K562 (cell line): ENCODE measurements at regions not wholly inside any gene's neighbourhood (a gene's known extent, or its start where the extent isn't known, plus 50 kb on each side); places are given as distances from the start of the nearest gene placed in this dataset.

Experiments
- ATAC-seq: fragments of 200-7000 bp; cut with Tn5 transposase; 3 replicates; pipeline ENCODE4 v1.9.1; 2020; ENCODE audit warnings: moderate library complexity
- BruUV-seq: library from RNA; stranded (reverse); fragments of 400-500 nt; replicated peaks from 2 replicates; lab custom pipeline; 2021; lab: Mats Ljungman, UMichigan
- CTCF ChIA-PET: fragments of 300-600 bp; formaldehyde crosslinking; extraction: SDS; loops from one replicate; lab custom pipeline; 2021; ENCODE audit warnings: low intra/inter-chr PET ratio; lab: Yijun Ruan, JAX
- POLR2A ChIA-PET: fragments of 300-600, 350-650 bp; sonication (Branson Sonifier 250); formaldehyde crosslinking; extraction: SDS; loops from one replicate; lab custom pipeline; 2021; ENCODE audit warnings: antibody characterized with exemption, inconsistent platforms; lab: Yijun Ruan, JAX
- DNase-seq, 4 experiments: peaks; one replicate each; pipeline versions ENCODE4 v3.0.0 to v3.0.0-alpha.2; 2011 to 2018; ENCODE audit warnings: low spot score in 3 of 4, mixed read lengths in 3 of 4; ENCODE audit errors: extremely low read depth in 1 of 4
- FAIRE-seq: peaks from 2 replicates; lab custom pipeline; 2011; peaks lifted over from hg19 to GRCh38; lab: Jason Lieb, UNC
- H2AFZ ChIP-seq: 2 replicates; pipeline ENCODE4 v1.6.0; 2011; ENCODE audit warnings: low read depth, low read length, control low read depth, inconsistent platforms
- H3K27ac ChIP-seq: fragments of 200-600 bp; 3 replicates; pipeline ENCODE4 v1.8.0; 2011; ENCODE audit warnings: low read depth, mild to moderate bottlenecking, control low read depth, inconsistent platforms, low read length, moderate library complexity, mixed read lengths; ENCODE audit errors: extremely low read depth
- H3K27me3 ChIP-seq, 2 experiments: fragments of 300-600 bp in 1 of 2; 2 replicates in 1 of 2; 3 replicates in 1 of 2; pipeline versions ENCODE4 v1.6.0 to v1.8.0; 2011; ENCODE audit warnings: inconsistent platforms in 2 of 2, low read length in 2 of 2, mild to moderate bottlenecking in 1 of 2, mixed read lengths in 1 of 2, moderate library complexity in 1 of 2; ENCODE audit not compliant: control insufficient read depth in 2 of 2, insufficient read depth in 2 of 2
- H3K36me3 ChIP-seq: fragments of 300-600 bp; 3 replicates; pipeline ENCODE4 v1.8.0; 2011; ENCODE audit warnings: mild to moderate bottlenecking, low read length, inconsistent platforms; ENCODE audit not compliant: control insufficient read depth, insufficient read depth
- H3K4me1 ChIP-seq, 2 experiments: fragments of 200-600 bp in 1 of 2; replicated peaks in 1 of 2; 2 replicates in 1 of 2; 3 replicates in 1 of 2; pipeline versions ENCODE4 v1.5.1 to v1.8.0; 2011; ENCODE audit warnings: inconsistent platforms in 2 of 2, low read length in 2 of 2, mild to moderate bottlenecking in 1 of 2, mixed read lengths in 1 of 2, moderate library complexity in 1 of 2; ENCODE audit not compliant: control insufficient read depth in 2 of 2, insufficient read depth in 2 of 2
- H3K4me2 ChIP-seq: 2 replicates; pipeline ENCODE4 v1.6.1; 2011; ENCODE audit warnings: low read length, control low read depth, inconsistent platforms, mixed read lengths; ENCODE audit not compliant: insufficient read depth
- H3K4me3 ChIP-seq: fragments of 200-600 bp; sonication (generic), shearing (Covaris generic); 2 replicates; pipeline ENCODE4 v1.5.1; 2016; ENCODE audit warnings: control low read depth, inconsistent platforms
- H3K79me2 ChIP-seq: fragments of 200-600 bp; 3 replicates; pipeline ENCODE4 v1.8.0; 2011; ENCODE audit warnings: low read length, inconsistent platforms; ENCODE audit not compliant: control insufficient read depth, insufficient read depth
- H3K9ac ChIP-seq, 2 experiments: 2 replicates each; pipeline versions ENCODE4 v1.6.0 to v1.6.1; 2011; ENCODE audit warnings: low read depth in 2 of 2, low read length in 2 of 2, control low read depth in 1 of 2, inconsistent platforms in 1 of 2, mild to moderate bottlenecking in 1 of 2, mixed read lengths in 1 of 2; ENCODE audit not compliant: insufficient read depth in 1 of 2
- H3K9me1 ChIP-seq: one replicate; pipeline ENCODE4 v1.6.0; 2011; ENCODE audit warnings: inconsistent platforms, mild to moderate bottlenecking, low read length, moderate library complexity; ENCODE audit not compliant: control insufficient read depth, insufficient read depth
- H3K9me3 ChIP-seq: replicated peaks from 2 replicates; pipeline ENCODE4 v1.5.1; 2011; ENCODE audit warnings: low read depth, low read length, inconsistent platforms; ENCODE audit not compliant: control insufficient read depth, insufficient read depth
- H4K20me1 ChIP-seq: replicated peaks from 2 replicates; pipeline ENCODE4 v1.6.1; 2011; ENCODE audit warnings: low read length, inconsistent platforms, mixed read lengths; ENCODE audit not compliant: control insufficient read depth, insufficient read depth
- NUFIP1 ChIP-seq: fragments of 450-650 bp; IDR thresholded peaks from 2 replicates; pipeline ENCODE4 v1.6.1; 2018; ENCODE audit not compliant: partially characterized antibody
- PTBP1 ChIP-seq: fragments of 200-400 bp; formaldehyde crosslinking; IDR thresholded peaks from 2 replicates; pipeline ENCODE4 v1.6.1; 2017; ENCODE audit warnings: low read depth, low read length
- RFX1 ChIP-seq: fragments of 450-650 bp; IDR thresholded peaks from 2 replicates; pipeline ENCODE4 v1.6.1; 2016; ENCODE audit warnings: mild to moderate bottlenecking, moderate library complexity
- TBP ChIP-seq: optimal IDR thresholded peaks from 2 replicates; pipeline ENCODE3; 2011; ENCODE audit warnings: low read depth, low read length, improper control_type of control experiment
- TCF7L2 ChIP-seq: fragments of 150-350 bp; IDR thresholded peaks from 2 replicates; pipeline ENCODE4 v1.6.1; 2016; ENCODE audit warnings: low read depth, mild to moderate bottlenecking, low read length, moderate library complexity
- ZNF324 ChIP-seq: fragments of 250-450 bp; sonication (Bioruptor Pico); IDR thresholded peaks from 2 replicates; pipeline ENCODE4 v1.4.0; 2020; ENCODE audit warnings: mild to moderate bottlenecking
- ZNF695 ChIP-seq: fragments of 450-650 bp; formaldehyde crosslinking; IDR thresholded peaks from 2 replicates; pipeline ENCODE4 v1.4.0; 2020; ENCODE audit warnings: mild to moderate bottlenecking, moderate library complexity
- WGBS: fragments of 100-300 bp; shearing (Covaris generic); methylation state at CpG from one replicate; pipeline ENCODE4 v1.1.6; 2016; ENCODE audit warnings: low coverage, mixed read lengths; ENCODE audit not compliant: insufficient coverage; ENCODE audit errors: missing lambda C conversion rate; 5-methylcytosine and 5-hydroxymethylcytosine counted together
- in situ Hi-C: fragments of 300-500 bp; cut with MboI; formaldehyde crosslinking; loops from 4 replicates; pipeline ENCODE4 v1.15.0; 2018; ENCODE audit warnings: inconsistent platforms, mixed read lengths
- intact Hi-C: fragments of 100-400 bp; cut with micrococcal nuclease; formaldehyde crosslinking; loops from 2 replicates; pipeline ENCODE4 v1.14.2; 2022
- TF ChIP-seq, protein P1 (sequence below): fragments of 200-600 bp; sonication (generic); IDR thresholded peaks from one replicate; pipeline ENCODE4 v1.6.1; 2012; ENCODE audit warnings: mild to moderate bottlenecking, low read depth, low read length, inconsistent platforms
- TF ChIP-seq, protein P2 (sequence below), 2 experiments: IDR thresholded peaks; 2 replicates each; pipeline ENCODE4 v1.6.1; 2012; ENCODE audit warnings: improper control_type of control experiment in 2 of 2, low read depth in 2 of 2, low read length in 2 of 2, borderline replicate concordance in 1 of 2

DNA sequence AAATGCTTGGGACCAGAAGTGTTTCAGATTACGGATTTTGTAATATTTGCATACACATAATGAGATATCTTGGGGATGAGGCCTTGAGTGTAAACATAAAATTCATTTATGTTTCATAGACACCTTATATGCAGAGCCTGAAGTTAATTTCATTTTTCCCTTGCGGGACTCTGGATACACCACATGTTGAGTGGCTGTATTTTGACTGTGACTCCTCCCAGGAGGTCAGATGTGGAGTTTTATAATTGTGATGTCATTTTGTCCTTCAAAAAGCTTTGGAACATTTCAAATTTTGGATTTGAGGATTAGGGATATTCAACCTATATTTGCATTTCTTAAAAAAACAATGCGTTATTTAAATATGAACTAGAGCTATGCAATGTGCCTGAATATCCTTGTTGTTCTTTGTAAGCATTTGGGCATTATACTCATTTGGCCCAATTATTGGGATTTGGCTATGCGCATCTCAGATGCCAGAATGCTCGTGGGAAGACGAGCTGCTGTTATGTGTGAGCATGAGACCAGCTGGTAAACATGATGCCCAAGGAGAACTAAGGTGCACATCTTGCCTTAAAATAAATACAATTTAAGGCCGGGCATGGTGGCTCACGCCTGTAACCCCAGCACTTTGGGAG lies 223.0 kb upstream of the STS start (continued):
- TF ChIP-seq TCF7L2 (no peak), NUFIP1 (no peak), RFX1 (no peak), PTBP1 (no peak), ZNF324 (CRISPR knock-in tag) (no peak), TBP (no peak)

DNA sequence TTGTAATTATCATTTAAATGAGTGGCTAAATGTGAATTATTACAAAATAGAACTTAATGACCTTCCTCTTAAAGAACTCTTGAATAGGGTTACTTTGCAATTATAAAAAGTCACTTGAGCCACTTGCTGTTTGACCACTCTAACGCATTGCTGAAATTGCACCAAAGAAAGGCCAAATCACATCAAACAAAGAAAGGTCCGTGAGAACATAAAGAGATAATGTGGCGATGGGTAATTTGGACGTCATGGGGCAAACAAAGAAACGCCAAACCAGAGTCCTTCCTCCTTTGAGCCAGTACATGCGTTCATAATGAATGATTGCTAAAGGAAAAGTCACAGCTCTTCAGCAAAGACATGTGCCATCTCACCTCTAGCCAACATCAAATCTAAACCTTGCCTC lies 229.8 kb upstream of the STS start:
- H3K9me1 ChIP-seq = no peaks in the 10 kb centered on the region
- no peak overlapping the region for H3K4me3 ChIP-seq
- no TSS peak for BruUV-seq
- H3K27me3 ChIP-seq = no peaks in the 10 kb centered on the region
- FAIRE-seq = no peak
- POLR2A ChIA-PET = no interaction called here
- H3K9me3 ChIP-seq = no peaks in the 10 kb centered on the region
- no peak for ATAC-seq
- CTCF ChIA-PET = no interaction called here
- WGBS = 0% methylated on average over 4 of the region's 6 CpGs
- no peak overlapping the region for H3K9ac ChIP-seq
- H3K79me2 ChIP-seq = no peaks in the 10 kb centered on the region
- H4K20me1 ChIP-seq = no peaks in the 10 kb centered on the region
- no peak overlapping the region for H3K27ac ChIP-seq
- no peak for DNase-seq
- in situ Hi-C loops = no loop called here
- H3K36me3 ChIP-seq = no peaks in the 10 kb centered on the region
- no peaks in the 10 kb centered on the region for H3K4me1 ChIP-seq
- intact Hi-C loops = no loop called here
- H2AFZ ChIP-seq = no peak overlapping the region
- H3K4me2 ChIP-seq = no peak overlapping the region
- no peak for TF ChIP-seq ZNF695 (CRISPR knock-in tag)
- TF ChIP-seq, protein P1, sequence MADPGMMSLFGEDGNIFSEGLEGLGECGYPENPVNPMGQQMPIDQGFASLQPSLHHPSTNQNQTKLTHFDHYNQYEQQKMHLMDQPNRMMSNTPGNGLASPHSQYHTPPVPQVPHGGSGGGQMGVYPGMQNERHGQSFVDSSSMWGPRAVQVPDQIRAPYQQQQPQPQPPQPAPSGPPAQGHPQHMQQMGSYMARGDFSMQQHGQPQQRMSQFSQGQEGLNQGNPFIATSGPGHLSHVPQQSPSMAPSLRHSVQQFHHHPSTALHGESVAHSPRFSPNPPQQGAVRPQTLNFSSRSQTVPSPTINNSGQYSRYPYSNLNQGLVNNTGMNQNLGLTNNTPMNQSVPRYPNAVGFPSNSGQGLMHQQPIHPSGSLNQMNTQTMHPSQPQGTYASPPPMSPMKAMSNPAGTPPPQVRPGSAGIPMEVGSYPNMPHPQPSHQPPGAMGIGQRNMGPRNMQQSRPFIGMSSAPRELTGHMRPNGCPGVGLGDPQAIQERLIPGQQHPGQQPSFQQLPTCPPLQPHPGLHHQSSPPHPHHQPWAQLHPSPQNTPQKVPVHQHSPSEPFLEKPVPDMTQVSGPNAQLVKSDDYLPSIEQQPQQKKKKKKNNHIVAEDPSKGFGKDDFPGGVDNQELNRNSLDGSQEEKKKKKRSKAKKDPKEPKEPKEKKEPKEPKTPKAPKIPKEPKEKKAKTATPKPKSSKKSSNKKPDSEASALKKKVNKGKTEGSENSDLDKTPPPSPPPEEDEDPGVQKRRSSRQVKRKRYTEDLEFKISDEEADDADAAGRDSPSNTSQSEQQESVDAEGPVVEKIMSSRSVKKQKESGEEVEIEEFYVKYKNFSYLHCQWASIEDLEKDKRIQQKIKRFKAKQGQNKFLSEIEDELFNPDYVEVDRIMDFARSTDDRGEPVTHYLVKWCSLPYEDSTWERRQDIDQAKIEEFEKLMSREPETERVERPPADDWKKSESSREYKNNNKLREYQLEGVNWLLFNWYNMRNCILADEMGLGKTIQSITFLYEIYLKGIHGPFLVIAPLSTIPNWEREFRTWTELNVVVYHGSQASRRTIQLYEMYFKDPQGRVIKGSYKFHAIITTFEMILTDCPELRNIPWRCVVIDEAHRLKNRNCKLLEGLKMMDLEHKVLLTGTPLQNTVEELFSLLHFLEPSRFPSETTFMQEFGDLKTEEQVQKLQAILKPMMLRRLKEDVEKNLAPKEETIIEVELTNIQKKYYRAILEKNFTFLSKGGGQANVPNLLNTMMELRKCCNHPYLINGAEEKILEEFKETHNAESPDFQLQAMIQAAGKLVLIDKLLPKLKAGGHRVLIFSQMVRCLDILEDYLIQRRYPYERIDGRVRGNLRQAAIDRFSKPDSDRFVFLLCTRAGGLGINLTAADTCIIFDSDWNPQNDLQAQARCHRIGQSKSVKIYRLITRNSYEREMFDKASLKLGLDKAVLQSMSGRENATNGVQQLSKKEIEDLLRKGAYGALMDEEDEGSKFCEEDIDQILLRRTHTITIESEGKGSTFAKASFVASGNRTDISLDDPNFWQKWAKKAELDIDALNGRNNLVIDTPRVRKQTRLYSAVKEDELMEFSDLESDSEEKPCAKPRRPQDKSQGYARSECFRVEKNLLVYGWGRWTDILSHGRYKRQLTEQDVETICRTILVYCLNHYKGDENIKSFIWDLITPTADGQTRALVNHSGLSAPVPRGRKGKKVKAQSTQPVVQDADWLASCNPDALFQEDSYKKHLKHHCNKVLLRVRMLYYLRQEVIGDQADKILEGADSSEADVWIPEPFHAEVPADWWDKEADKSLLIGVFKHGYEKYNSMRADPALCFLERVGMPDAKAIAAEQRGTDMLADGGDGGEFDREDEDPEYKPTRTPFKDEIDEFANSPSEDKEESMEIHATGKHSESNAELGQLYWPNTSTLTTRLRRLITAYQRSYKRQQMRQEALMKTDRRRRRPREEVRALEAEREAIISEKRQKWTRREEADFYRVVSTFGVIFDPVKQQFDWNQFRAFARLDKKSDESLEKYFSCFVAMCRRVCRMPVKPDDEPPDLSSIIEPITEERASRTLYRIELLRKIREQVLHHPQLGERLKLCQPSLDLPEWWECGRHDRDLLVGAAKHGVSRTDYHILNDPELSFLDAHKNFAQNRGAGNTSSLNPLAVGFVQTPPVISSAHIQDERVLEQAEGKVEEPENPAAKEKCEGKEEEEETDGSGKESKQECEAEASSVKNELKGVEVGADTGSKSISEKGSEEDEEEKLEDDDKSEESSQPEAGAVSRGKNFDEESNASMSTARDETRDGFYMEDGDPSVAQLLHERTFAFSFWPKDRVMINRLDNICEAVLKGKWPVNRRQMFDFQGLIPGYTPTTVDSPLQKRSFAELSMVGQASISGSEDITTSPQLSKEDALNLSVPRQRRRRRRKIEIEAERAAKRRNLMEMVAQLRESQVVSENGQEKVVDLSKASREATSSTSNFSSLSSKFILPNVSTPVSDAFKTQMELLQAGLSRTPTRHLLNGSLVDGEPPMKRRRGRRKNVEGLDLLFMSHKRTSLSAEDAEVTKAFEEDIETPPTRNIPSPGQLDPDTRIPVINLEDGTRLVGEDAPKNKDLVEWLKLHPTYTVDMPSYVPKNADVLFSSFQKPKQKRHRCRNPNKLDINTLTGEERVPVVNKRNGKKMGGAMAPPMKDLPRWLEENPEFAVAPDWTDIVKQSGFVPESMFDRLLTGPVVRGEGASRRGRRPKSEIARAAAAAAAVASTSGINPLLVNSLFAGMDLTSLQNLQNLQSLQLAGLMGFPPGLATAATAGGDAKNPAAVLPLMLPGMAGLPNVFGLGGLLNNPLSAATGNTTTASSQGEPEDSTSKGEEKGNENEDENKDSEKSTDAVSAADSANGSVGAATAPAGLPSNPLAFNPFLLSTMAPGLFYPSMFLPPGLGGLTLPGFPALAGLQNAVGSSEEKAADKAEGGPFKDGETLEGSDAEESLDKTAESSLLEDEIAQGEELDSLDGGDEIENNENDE = no peak
- TF ChIP-seq, protein P2, sequence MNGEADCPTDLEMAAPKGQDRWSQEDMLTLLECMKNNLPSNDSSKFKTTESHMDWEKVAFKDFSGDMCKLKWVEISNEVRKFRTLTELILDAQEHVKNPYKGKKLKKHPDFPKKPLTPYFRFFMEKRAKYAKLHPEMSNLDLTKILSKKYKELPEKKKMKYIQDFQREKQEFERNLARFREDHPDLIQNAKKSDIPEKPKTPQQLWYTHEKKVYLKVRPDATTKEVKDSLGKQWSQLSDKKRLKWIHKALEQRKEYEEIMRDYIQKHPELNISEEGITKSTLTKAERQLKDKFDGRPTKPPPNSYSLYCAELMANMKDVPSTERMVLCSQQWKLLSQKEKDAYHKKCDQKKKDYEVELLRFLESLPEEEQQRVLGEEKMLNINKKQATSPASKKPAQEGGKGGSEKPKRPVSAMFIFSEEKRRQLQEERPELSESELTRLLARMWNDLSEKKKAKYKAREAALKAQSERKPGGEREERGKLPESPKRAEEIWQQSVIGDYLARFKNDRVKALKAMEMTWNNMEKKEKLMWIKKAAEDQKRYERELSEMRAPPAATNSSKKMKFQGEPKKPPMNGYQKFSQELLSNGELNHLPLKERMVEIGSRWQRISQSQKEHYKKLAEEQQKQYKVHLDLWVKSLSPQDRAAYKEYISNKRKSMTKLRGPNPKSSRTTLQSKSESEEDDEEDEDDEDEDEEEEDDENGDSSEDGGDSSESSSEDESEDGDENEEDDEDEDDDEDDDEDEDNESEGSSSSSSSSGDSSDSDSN (IDR thresholded peaks at IDR 0.05; ENCODE audit: borderline replicate concordance in 1 of 2, low read depth in 2 of 2, low read length in 2 of 2) = no peak
